SU-DHL-6 (cell line): ENCODE measurements at regions not wholly inside any gene's neighbourhood (a gene's known extent, or its start where the extent isn't known, plus 50 kb on each side); places are given as distances from the start of the nearest gene placed in this dataset.

Experiments
- CTCF ChIP-seq: fragments of 200-600 bp; sonication (generic); IDR thresholded peaks from one replicate; pipeline ENCODE4 v1.5.1; 2017; ENCODE audit warnings: antibody characterized with exemption, mild to moderate bottlenecking, low read length, moderate library complexity; ENCODE audit not compliant: insufficient read depth, poor library complexity, severe bottlenecking
- EZH2phosphoT487 ChIP-seq: fragments of 200-600 bp; sonication (generic), shearing (Covaris generic); conservative IDR thresholded peaks from 2 replicates; pipeline ENCODE4 v1.6.1; 2018; ENCODE audit warnings: mild to moderate bottlenecking, antibody characterized with exemption, low read length, moderate library complexity, mixed read lengths

- no peak for TF ChIP-seq CTCF
- TF ChIP-seq EZH2phosphoT487 = no peak
These were observed 1357.5 kb upstream of the C9orf72 start for GRCh38 chr9:28930766-28931165.
